Kidney tubule cell (primary cell): ENCODE measurements at regions not wholly inside any gene's neighbourhood (a gene's known extent, or its start where the extent isn't known, plus 50 kb on each side); places are given as distances from the start of the nearest gene placed in this dataset.

ENCODE experiments used
- DNase-seq: peaks from one replicate; pipeline ENCODE4 v3.0.0-alpha.2; 2018; ENCODE audit warnings: low spot score

GRCh38 chr9:134585746-134586706, 55.6 kb upstream of the COL5A1 start:
- DNase-seq = no peak

DNA sequence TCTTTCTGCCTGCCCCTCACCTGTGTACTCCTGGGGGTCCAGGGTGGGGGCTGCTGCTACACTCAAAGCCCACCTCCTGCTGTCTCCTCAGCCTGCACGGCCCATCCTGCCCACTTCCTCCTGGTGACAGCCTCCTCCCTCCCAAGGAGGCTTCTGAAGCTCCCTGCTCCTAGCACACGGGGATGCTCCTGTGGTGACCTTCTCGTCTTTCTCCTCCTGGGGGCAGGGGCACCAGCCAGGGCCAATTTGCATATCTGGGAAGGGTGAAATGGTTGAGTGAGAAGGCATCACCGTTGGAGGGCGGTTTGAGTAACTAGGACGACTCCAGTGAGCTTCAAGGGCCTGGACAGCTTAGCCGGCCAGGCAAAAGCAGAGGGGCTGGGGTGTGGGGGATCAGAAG, 51.9 kb upstream of the COL5A1 start:
- DNase-seq = no peak

DNA sequence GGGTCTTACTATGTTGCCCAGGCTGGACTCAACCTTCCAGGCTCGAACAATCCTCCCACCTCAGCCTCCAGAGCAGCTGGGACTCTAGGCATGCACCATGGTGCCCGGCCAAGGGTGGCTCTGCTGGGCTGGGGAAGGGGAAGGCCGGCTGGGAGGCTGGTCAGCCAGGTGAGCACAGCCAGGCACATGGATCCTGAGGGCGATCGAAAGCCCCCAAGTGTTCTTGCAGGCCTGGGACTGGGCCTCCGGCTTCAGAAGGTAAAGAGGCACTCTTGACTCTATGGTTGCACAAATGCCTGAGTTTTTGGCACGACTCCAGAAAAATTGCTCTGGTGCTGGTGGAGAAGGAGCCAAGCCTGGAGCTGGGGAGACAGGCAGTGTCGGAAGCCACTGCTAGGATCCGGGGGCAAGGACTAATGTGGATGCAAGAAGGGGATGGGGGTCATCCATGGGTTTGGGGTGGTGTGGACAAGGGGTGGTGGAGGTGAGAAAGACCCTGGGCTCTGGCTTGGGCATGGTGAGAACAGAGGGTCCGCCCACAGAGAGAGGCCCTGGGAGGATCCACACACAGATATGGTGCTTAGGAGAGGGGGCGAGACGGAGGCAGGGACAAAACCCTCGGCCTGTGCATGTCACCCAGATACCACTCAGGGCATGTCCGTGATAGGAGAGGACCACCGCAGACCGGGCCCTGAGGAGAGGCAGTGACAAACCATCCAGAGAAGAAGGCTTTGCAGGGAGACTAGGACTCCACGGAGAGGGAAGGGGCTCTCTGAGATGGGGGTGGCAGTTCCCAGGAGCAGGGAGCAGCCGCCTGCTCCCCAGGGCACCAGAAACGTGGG, 51.1 kb upstream of the COL5A1 start:
- DNase-seq = no peak

GRCh38 chr9:134591082-134591571, 50.5 kb upstream of the COL5A1 start:
- DNase-seq = no peak

GRCh38 chr9:134591573-134591981, 50.0 kb upstream of the COL5A1 start:
- no peak for DNase-seq
